ENCODE measurements at regions not wholly inside any gene's neighbourhood (a gene's known extent, or its start where the extent isn't known, plus 50 kb on each side); places are given as distances from the start of the nearest gene placed in this dataset.

- H3K27me3 Mint-ChIP-seq (ENCODE audit: low read depth): no peaks in the 10 kb centered on the region
- H3K36me3 Mint-ChIP-seq (ENCODE audit: low read depth): peaks cover 3% of the 10 kb centered on the region
- DNase-seq (ENCODE audit: low spot score): no peak
- no peak overlapping the region for H3K4me3 Mint-ChIP-seq (ENCODE audit: unreplicated experiment)
- H3K9me3 Mint-ChIP-seq (ENCODE audit: low read depth): peaks cover 8% of the 10 kb centered on the region
- no peaks in the 10 kb centered on the region for H3K4me1 Mint-ChIP-seq (ENCODE audit: low read depth)
- no peak overlapping the region for H3K27ac Mint-ChIP-seq (ENCODE audit: unreplicated experiment)
- no peak for TF ChIP-seq CTCF (IDR thresholded peaks at IDR 0.05)
Observed at GRCh38 chr9:87425202-87425601, 72.5 kb upstream of the DAPK1 start.

- no peak for DNase-seq (ENCODE audit: low spot score)
- no peak overlapping the region for H3K4me3 Mint-ChIP-seq (ENCODE audit: unreplicated experiment)
- TF ChIP-seq CTCF (IDR thresholded peaks at IDR 0.05): no peak
- H3K27ac Mint-ChIP-seq (ENCODE audit: unreplicated experiment): no peak overlapping the region
- H3K36me3 Mint-ChIP-seq (ENCODE audit: low read depth): peaks cover 3% of the 10 kb centered on the region
- H3K27me3 Mint-ChIP-seq (ENCODE audit: low read depth): no peaks in the 10 kb centered on the region
- H3K4me1 Mint-ChIP-seq (ENCODE audit: low read depth): no peaks in the 10 kb centered on the region
- H3K9me3 Mint-ChIP-seq (ENCODE audit: low read depth): peaks cover 5% of the 10 kb centered on the region
Observed at GRCh38 chr9:87427851-87428506, 69.7 kb upstream of the DAPK1 start.

- DNase-seq (ENCODE audit: low spot score): no peak
- peaks cover 4% of the 10 kb centered on the region for H3K9me3 Mint-ChIP-seq (ENCODE audit: low read depth)
- H3K27me3 Mint-ChIP-seq (ENCODE audit: low read depth): no peaks in the 10 kb centered on the region
- no peaks in the 10 kb centered on the region for H3K4me1 Mint-ChIP-seq (ENCODE audit: low read depth)
- peaks cover 3% of the 10 kb centered on the region for H3K36me3 Mint-ChIP-seq (ENCODE audit: low read depth)
- no peak for TF ChIP-seq CTCF (IDR thresholded peaks at IDR 0.05)
- H3K27ac Mint-ChIP-seq (ENCODE audit: unreplicated experiment): no peak overlapping the region
- no peak overlapping the region for H3K4me3 Mint-ChIP-seq (ENCODE audit: unreplicated experiment)
Observed at GRCh38 chr9:87428659-87429058, 69.0 kb upstream of the DAPK1 start.

GRCh38 chr9:87431837-87432236 is 65.8 kb upstream of the DAPK1 start:
- no peaks in the 10 kb centered on the region for H3K27me3 Mint-ChIP-seq (ENCODE audit: low read depth)
- no peak for TF ChIP-seq CTCF (IDR thresholded peaks at IDR 0.05)
- H3K4me3 Mint-ChIP-seq (ENCODE audit: unreplicated experiment): no peak overlapping the region
- peaks cover 2% of the 10 kb centered on the region for H3K4me1 Mint-ChIP-seq (ENCODE audit: low read depth)
- no peaks in the 10 kb centered on the region for H3K9me3 Mint-ChIP-seq (ENCODE audit: low read depth)
- DNase-seq (ENCODE audit: low spot score): no peak
- H3K36me3 Mint-ChIP-seq (ENCODE audit: low read depth): no peaks in the 10 kb centered on the region
- H3K27ac Mint-ChIP-seq (ENCODE audit: unreplicated experiment): no peak overlapping the region

GRCh38 chr9:87433853-87434252 is 63.8 kb upstream of the DAPK1 start:
- Mint-ChIP-seq H3K36me3 (ENCODE audit: low read depth) (no peaks in the 10 kb centered on the region), H3K4me1 (ENCODE audit: low read depth) (peaks cover 12% of the 10 kb centered on the region), H3K9me3 (ENCODE audit: low read depth) (no peaks in the 10 kb centered on the region), H3K27me3 (ENCODE audit: low read depth) (no peaks in the 10 kb centered on the region), H3K4me3 (ENCODE audit: unreplicated experiment) (no peak overlapping the region), H3K27ac (ENCODE audit: unreplicated experiment) (no peak overlapping the region)
- DNase-seq (ENCODE audit: low spot score): no peak
- no peak for TF ChIP-seq CTCF (IDR thresholded peaks at IDR 0.05)

All from chondrocyte (in vitro differentiated cells).